ENCODE measurements at regions not wholly inside any gene's neighbourhood (a gene's known extent, or its start where the extent isn't known, plus 50 kb on each side); places are given as distances from the start of the nearest gene placed in this dataset.

GRCh38 chr17:53150101-53150698 is 672.5 kb upstream of the KIF2B start:
- H2AFZ ChIP-seq (ENCODE audit: low read length): no peak overlapping the region
- peaks cover 9% of the 10 kb centered on the region for H3K9me3 ChIP-seq (ENCODE audit: low read length)
- H4K20me1 ChIP-seq (ENCODE audit: insufficient read depth, low read length): no peaks in the 10 kb centered on the region
- no peaks in the 10 kb centered on the region for H3K27me3 ChIP-seq (ENCODE audit: control insufficient read depth in 1 of 2, insufficient read depth in 2 of 2, low read length in 2 of 2)
- no peak overlapping the region for H3K9ac ChIP-seq (ENCODE audit: insufficient read depth, low read depth, low read length)
- in situ Hi-C loops (cut with HindIII; ENCODE audit: extremely low pct_ligation_motif_present, low pct_unique_long_range_greater_than_20kb): no loop called here
- ChIA-PET CTCF (ENCODE audit: low intra/inter-chr PET ratio, low total read pairs) (no interaction called here), POLR2A (no interaction called here)
- no TSS peak for BruUV-seq (replicated peaks)
- H3K27ac ChIP-seq (ENCODE audit: extremely low read length, insufficient read depth, low read length): no peak overlapping the region
- FAIRE-seq (no peak), DNase-seq (ENCODE audit: low spot score) (peak; percentile 4), ATAC-seq (peak; percentile 44; the same call in 1 of the 3 replicates)
- no peak overlapping the region for H3K4me2 ChIP-seq (ENCODE audit: low read depth, low read length)
- 1% methylated on average over 2 of the region's 2 CpGs for WGBS (ENCODE audit: low lambda C conversion rate)
- no peaks in the 10 kb centered on the region for H3K4me1 ChIP-seq (ENCODE audit: insufficient read depth, low read length)
- no peaks in the 10 kb centered on the region for H3K79me2 ChIP-seq (ENCODE audit: insufficient read depth, low read length)
- TF ChIP-seq ZNF282 (IDR thresholded peaks at IDR 0.05; ENCODE audit: partially characterized antibody) (no peak), UBTF (CRISPR knock-in tag; IDR thresholded peaks at IDR 0.05) (no peak), FOXJ3 (CRISPR knock-in tag; IDR thresholded peaks at IDR 0.05; ENCODE audit: borderline replicate concordance) (no peak), ATF2 (CRISPR knock-in tag; IDR thresholded peaks at IDR 0.05) (no peak), SOX6 (IDR thresholded peaks at IDR 0.05) (no peak), SOX6 (CRISPR knock-in tag; IDR thresholded peaks at IDR 0.05) (no peak)
- intact Hi-C loops (cut with micrococcal nuclease; ENCODE audit: unreplicated experiment): loop anchor here (1.0 kb wide), 1 partner anchor 767 kb away; no protein-coding TSS in a partner anchor
- H3K4me3 ChIP-seq (replicated peaks in 1 of 3; ENCODE audit: insufficient read depth in 1 of 3, low read depth in 2 of 3, low read length in 3 of 3): no peak overlapping the region
- no peaks in the 10 kb centered on the region for H3K36me3 ChIP-seq (replicated peaks in 1 of 2; ENCODE audit: control insufficient read depth in 1 of 2, insufficient read depth in 2 of 2, low read length in 2 of 2)

Measured in HepG2 (cell line).